GM12874 (cell line): ENCODE measurements at regions not wholly inside any gene's neighbourhood (a gene's known extent, or its start where the extent isn't known, plus 50 kb on each side); places are given as distances from the start of the nearest gene placed in this dataset.

ENCODE experiments used
- CTCF ChIP-seq: IDR thresholded peaks from 2 replicates; pipeline ENCODE4 v1.5.1; 2011; ENCODE audit warnings: low read depth, mild to moderate bottlenecking, control low read depth, low read length, moderate library complexity; ENCODE audit not compliant: insufficient read depth

- TF ChIP-seq CTCF: no peak
Observed at GRCh38 chr5:7068156-7068555, 327.8 kb upstream of the ADCY2 start.

- TF ChIP-seq CTCF: no peak
Observed at GRCh38 chr5:7068899-7069298, 327.0 kb upstream of the ADCY2 start.

GRCh38 chr5:7072188-7072587 is 323.8 kb upstream of the ADCY2 start:
- TF ChIP-seq CTCF: no peak

- TF ChIP-seq CTCF: no peak
Observed at GRCh38 chr5:7073666-7074065, 322.3 kb upstream of the ADCY2 start.

GRCh38 chr5:7074176-7074575 is 321.8 kb upstream of the ADCY2 start:
- TF ChIP-seq CTCF: no peak

- no peak for TF ChIP-seq CTCF
Observed at GRCh38 chr5:7075470-7075869, 320.5 kb upstream of the ADCY2 start.

GRCh38 chr5:7078101-7078500 is 317.8 kb upstream of the ADCY2 start:
- TF ChIP-seq CTCF: no peak

GRCh38 chr5:7078901-7079300 is 317.0 kb upstream of the ADCY2 start:
- no peak for TF ChIP-seq CTCF
